Hepatocyte (in vitro differentiated cells): ENCODE measurements at regions not wholly inside any gene's neighbourhood (a gene's known extent, or its start where the extent isn't known, plus 50 kb on each side); places are given as distances from the start of the nearest gene placed in this dataset.
A peak's percentile ranks its signal among the peaks of the same experiment; 100 is the strongest.

Experiments used
- DNase-seq: peaks from one replicate; pipeline ENCODE4 v3.0.0-alpha.2; 2016; ENCODE audit warnings: low spot score
- H2AFZ ChIP-seq: fragments of 200-600 bp; sonication (generic); 2 replicates; pipeline ENCODE4 v1.6.0; 2016; ENCODE audit warnings: antibody characterized with exemption, mild to moderate bottlenecking
- H3K27ac ChIP-seq: fragments of 200-600 bp; sonication (generic); 2 replicates; pipeline ENCODE4 v1.5.1; 2016; ENCODE audit warnings: mild to moderate bottlenecking
- H3K27me3 ChIP-seq: fragments of 200-600 bp; sonication (generic); 2 replicates; pipeline ENCODE4 v1.6.1; 2016
- H3K36me3 ChIP-seq: fragments of 200-600 bp; sonication (generic); replicated peaks from 2 replicates; pipeline ENCODE4 v1.5.1; 2016; ENCODE audit warnings: low read depth; ENCODE audit not compliant: insufficient read depth
- H3K4me1 ChIP-seq: fragments of 200-600 bp; sonication (generic); 2 replicates; pipeline ENCODE4 v1.5.1; 2016; ENCODE audit warnings: mild to moderate bottlenecking, moderate library complexity; ENCODE audit not compliant: insufficient read depth
- H3K4me2 ChIP-seq: fragments of 200-600 bp; sonication (generic); 2 replicates; pipeline ENCODE4 v1.6.0; 2016
- H3K4me3 ChIP-seq: fragments of 200-600 bp; sonication (generic); 2 replicates; pipeline ENCODE4 v1.5.1; 2016; ENCODE audit warnings: mild to moderate bottlenecking
- H3K79me2 ChIP-seq: fragments of 200-600 bp; sonication (generic); 2 replicates; pipeline ENCODE4 v1.6.0; 2017; ENCODE audit warnings: mild to moderate bottlenecking
- H3K9me2 ChIP-seq: fragments of 200-600 bp; sonication (generic); replicated peaks from 2 replicates; pipeline ENCODE4 v1.6.0; 2017; ENCODE audit warnings: mild to moderate bottlenecking; ENCODE audit not compliant: insufficient read depth
- H3K9me3 ChIP-seq: fragments of 200-600 bp; sonication (generic); 2 replicates; pipeline ENCODE4 v1.5.1; 2016; ENCODE audit warnings: low read depth, mild to moderate bottlenecking
- H4K20me1 ChIP-seq: fragments of 200-600 bp; sonication (generic); 2 replicates; pipeline ENCODE4 v1.6.0; 2016; ENCODE audit warnings: mild to moderate bottlenecking; ENCODE audit not compliant: insufficient read depth, poor library complexity, severe bottlenecking
- CTCF ChIP-seq: fragments of 200-600 bp; sonication (generic); IDR thresholded peaks from 2 replicates; pipeline ENCODE4 v1.5.1; 2016; ENCODE audit warnings: antibody characterized with exemption, mild to moderate bottlenecking; ENCODE audit not compliant: poor library complexity
- EZH2 ChIP-seq: fragments of 200-600 bp; sonication (generic); IDR thresholded peaks from 2 replicates; pipeline ENCODE4 v1.6.1; 2016; ENCODE audit warnings: antibody characterized with exemption, mild to moderate bottlenecking, borderline replicate concordance
- EZH2phosphoT487 ChIP-seq: fragments of 200-600 bp; sonication (generic); IDR thresholded peaks from one replicate; pipeline ENCODE4 v1.6.1; 2018; ENCODE audit warnings: antibody characterized with exemption, mild to moderate bottlenecking, low read depth, moderate library complexity; ENCODE audit not compliant: unreplicated experiment, severe bottlenecking
- WGBS: methylation state at CpG from one replicate; pipeline ENCODE4 v1.1.6; 2016; ENCODE audit warnings: low lambda C conversion rate; ENCODE audit errors: missing lambda C conversion rate; 5-methylcytosine and 5-hydroxymethylcytosine counted together

- no peaks in the 10 kb centered on the region for H3K36me3 ChIP-seq
- no peak overlapping the region for H2AFZ ChIP-seq
- no peaks in the 10 kb centered on the region for H3K79me2 ChIP-seq
- H3K9me3 ChIP-seq = no peaks in the 10 kb centered on the region
- no peaks in the 10 kb centered on the region for H4K20me1 ChIP-seq
- no peak for DNase-seq
- no peaks in the 10 kb centered on the region for H3K9me2 ChIP-seq
- H3K27me3 ChIP-seq = peaks cover 50% of the 10 kb centered on the region
- 76% methylated on average over 2 of the region's 2 CpGs for WGBS
- H3K4me1 ChIP-seq = no peaks in the 10 kb centered on the region
- TF ChIP-seq EZH2 (no peak), EZH2phosphoT487 (no peak), CTCF (no peak)
- H3K27ac ChIP-seq = no peak overlapping the region
- H3K4me3 ChIP-seq = no peak overlapping the region
- H3K4me2 ChIP-seq = no peak overlapping the region
These were observed 154.4 kb downstream of the PTPN11 start for GRCh38 chr12:112573141-112573540.

DNA sequence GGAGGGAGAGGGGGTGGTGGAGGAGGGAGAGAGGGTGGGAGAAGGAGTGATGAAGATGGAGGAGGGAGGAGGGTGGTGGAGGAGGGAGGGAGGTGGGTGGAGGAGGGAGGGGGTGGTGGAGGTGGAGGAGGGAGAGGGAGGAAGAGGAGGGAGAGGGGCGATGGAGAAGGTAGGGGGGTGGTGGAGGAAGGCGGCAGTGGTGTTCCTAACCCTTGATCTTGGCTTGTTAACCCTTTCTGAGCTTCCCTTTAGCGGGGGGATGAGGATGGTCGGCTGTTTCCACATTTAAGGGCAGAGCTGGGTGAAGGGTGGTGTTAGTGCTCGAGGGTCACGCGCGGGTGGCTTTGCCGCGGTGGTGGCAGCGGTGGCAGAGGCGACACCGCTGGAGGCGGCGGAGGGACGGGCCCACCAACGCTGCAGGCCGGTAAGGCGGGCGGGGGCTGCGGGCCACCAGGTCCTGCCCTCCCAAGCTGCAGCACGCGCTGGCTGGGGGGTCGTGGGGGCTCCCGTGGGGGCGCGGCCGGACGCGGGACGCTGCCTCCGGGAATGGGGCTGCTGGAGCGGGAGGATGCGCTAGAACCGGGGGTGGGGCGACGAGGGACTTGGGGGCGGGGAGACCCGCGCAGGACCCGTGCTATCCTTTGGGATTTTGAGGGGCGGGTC lies 156.3 kb downstream of the PTPN11 start:
- Histone ChIP-seq H3K27me3 (peaks cover 56% of the 10 kb centered on the region), H4K20me1 (no peaks in the 10 kb centered on the region), H2AFZ (no peak overlapping the region), H3K4me1 (no peaks in the 10 kb centered on the region), H3K36me3 (no peaks in the 10 kb centered on the region), H3K79me2 (no peaks in the 10 kb centered on the region), H3K9me2 (no peaks in the 10 kb centered on the region), H3K4me2 (no peak overlapping the region), H3K27ac (no peak overlapping the region), H3K9me3 (no peaks in the 10 kb centered on the region), H3K4me3 (no peak overlapping the region)
- 3% methylated on average over 18 of the region's 42 CpGs for WGBS
- DNase-seq = no peak
- TF ChIP-seq EZH2 = peak; percentile 61
- TF ChIP-seq EZH2phosphoT487 = no peak

GRCh38 chr12:112575559-112576067 lies 156.9 kb downstream of the PTPN11 start:
- no peaks in the 10 kb centered on the region for H3K4me1 ChIP-seq
- WGBS = 39% methylated on average over 18 of the region's 22 CpGs
- H2AFZ ChIP-seq = no peak overlapping the region
- H3K27ac ChIP-seq = no peak overlapping the region
- no peak for DNase-seq
- H3K79me2 ChIP-seq = no peaks in the 10 kb centered on the region
- no peaks in the 10 kb centered on the region for H3K9me3 ChIP-seq
- TF ChIP-seq EZH2 = no peak
- H3K27me3 ChIP-seq = peaks cover 56% of the 10 kb centered on the region
- H3K4me2 ChIP-seq = no peak overlapping the region
- H4K20me1 ChIP-seq = no peaks in the 10 kb centered on the region
- no peaks in the 10 kb centered on the region for H3K36me3 ChIP-seq
- no peaks in the 10 kb centered on the region for H3K9me2 ChIP-seq
- H3K4me3 ChIP-seq = no peak overlapping the region

GRCh38 chr12:112577473-112578329 lies 159.0 kb downstream of the PTPN11 start:
- DNase-seq = no peak
- Histone ChIP-seq H3K36me3 (no peaks in the 10 kb centered on the region), H2AFZ (no peak overlapping the region), H3K4me3 (no peak overlapping the region), H3K79me2 (no peaks in the 10 kb centered on the region), H3K4me2 (no peak overlapping the region), H4K20me1 (no peaks in the 10 kb centered on the region), H3K9me3 (no peaks in the 10 kb centered on the region), H3K9me2 (no peaks in the 10 kb centered on the region), H3K27me3 (peaks cover 46% of the 10 kb centered on the region), H3K4me1 (no peaks in the 10 kb centered on the region), H3K27ac (no peak overlapping the region)
- 40% methylated on average over 4 of the region's 4 CpGs for WGBS
- TF ChIP-seq EZH2phosphoT487 (no peak), EZH2 (no peak), CTCF (no peak)
